H9 (cell line): ENCODE measurements at regions not wholly inside any gene's neighbourhood (a gene's known extent, or its start where the extent isn't known, plus 50 kb on each side); places are given as distances from the start of the nearest gene placed in this dataset.

Source experiments
- DNase-seq: peaks from one replicate; pipeline ENCODE4 v3.0.0-alpha.2; 2017
- H2AFZ ChIP-seq: one replicate; pipeline ENCODE4 v1.6.1; 2013; ENCODE audit warnings: mild to moderate bottlenecking, low read length, control low read depth, moderate library complexity
- H2AK5ac ChIP-seq: 2 replicates; pipeline ENCODE4 v1.6.1; 2013; ENCODE audit warnings: low read length, control low read depth, mixed read lengths; ENCODE audit not compliant: insufficient read length
- H2BK120ac ChIP-seq: one replicate; pipeline ENCODE4 v1.6.1; 2013; ENCODE audit warnings: low read depth, mild to moderate bottlenecking, low read length, control low read depth, inconsistent platforms; ENCODE audit not compliant: poor library complexity, severe bottlenecking
- H2BK12ac ChIP-seq: 2 replicates; pipeline ENCODE4 v1.6.1; 2013; ENCODE audit warnings: low read length, control low read depth, mixed read lengths, low read depth; ENCODE audit not compliant: insufficient read length
- H2BK15ac ChIP-seq: 2 replicates; pipeline ENCODE4 v1.6.1; 2013; ENCODE audit warnings: low read depth, low read length, control low read depth
- H2BK20ac ChIP-seq: one replicate; pipeline ENCODE4 v1.6.1; 2013; ENCODE audit warnings: low read depth, mild to moderate bottlenecking, low read length, control low read depth, inconsistent platforms; ENCODE audit not compliant: poor library complexity, severe bottlenecking
- H2BK5ac ChIP-seq: 2 replicates; pipeline ENCODE4 v1.6.1; 2013; ENCODE audit warnings: low read length, control low read depth, mixed read lengths; ENCODE audit not compliant: insufficient read length
- H3K14ac ChIP-seq: 2 replicates; pipeline ENCODE4 v1.6.1; 2013; ENCODE audit warnings: low read length, control low read depth; ENCODE audit not compliant: insufficient read depth
- H3K18ac ChIP-seq: 2 replicates; pipeline ENCODE4 v1.6.1; 2013; ENCODE audit warnings: low read depth, mild to moderate bottlenecking, mixed read lengths, low read length, control low read depth; ENCODE audit not compliant: insufficient read length
- H3K23ac ChIP-seq: 2 replicates; pipeline ENCODE4 v1.6.1; 2013; ENCODE audit warnings: low read length, control low read depth, mixed read lengths, low read depth; ENCODE audit not compliant: insufficient read length
- H3K23me2 ChIP-seq: 2 replicates; pipeline ENCODE4 v1.6.1; 2013; ENCODE audit warnings: low read depth, mild to moderate bottlenecking, mixed read lengths, low read length, control low read depth; ENCODE audit not compliant: insufficient read length, poor library complexity, severe bottlenecking
- H3K27ac ChIP-seq: 2 replicates; pipeline ENCODE4 v1.5.1; 2013; ENCODE audit warnings: low read length, control low read depth, mixed read lengths, low read depth; ENCODE audit not compliant: insufficient read length
- H3K27me3 ChIP-seq: 2 replicates; pipeline ENCODE4 v1.6.1; 2013; ENCODE audit warnings: low read length, control low read depth, inconsistent platforms; ENCODE audit not compliant: insufficient read depth
- H3K4ac ChIP-seq: 2 replicates; pipeline ENCODE4 v1.6.1; 2013; ENCODE audit warnings: low read depth, mild to moderate bottlenecking, control low read depth, inconsistent platforms, low read length, moderate library complexity
- H3K4me1 ChIP-seq: 2 replicates; pipeline ENCODE4 v1.6.1; 2013; ENCODE audit warnings: low read length, control low read depth, inconsistent platforms; ENCODE audit not compliant: insufficient read depth
- H3K4me2 ChIP-seq: 2 replicates; pipeline ENCODE4 v1.6.1; 2013; ENCODE audit warnings: low read length, control low read depth, mixed read lengths; ENCODE audit not compliant: insufficient read length, insufficient read depth
- H3K56ac ChIP-seq: 2 replicates; pipeline ENCODE4 v1.6.1; 2013; ENCODE audit warnings: low read depth, mild to moderate bottlenecking, mixed read lengths, low read length, control low read depth; ENCODE audit not compliant: insufficient read length
- H3K79me1 ChIP-seq: 2 replicates; pipeline ENCODE4 v1.6.1; 2013; ENCODE audit warnings: low read depth, mild to moderate bottlenecking, moderate library complexity, low read length, control low read depth, inconsistent platforms; ENCODE audit not compliant: insufficient read depth, poor library complexity, severe bottlenecking
- H3K79me2 ChIP-seq: 2 replicates; pipeline ENCODE4 v1.6.1; 2013; ENCODE audit warnings: low read length, control low read depth, inconsistent platforms; ENCODE audit not compliant: insufficient read depth
- H3K9ac ChIP-seq: 2 replicates; pipeline ENCODE4 v1.6.1; 2013; ENCODE audit warnings: low read length, control low read depth, mixed read lengths; ENCODE audit not compliant: insufficient read length; ENCODE audit errors: extremely low read depth
- H3K9me3 ChIP-seq: one replicate; pipeline ENCODE4 v1.6.1; 2013; ENCODE audit warnings: low read depth, low read length, inconsistent platforms; ENCODE audit not compliant: control insufficient read depth
- H3T11ph ChIP-seq: one replicate; pipeline ENCODE4 v1.6.1; 2013; ENCODE audit warnings: mild to moderate bottlenecking, low read length, control low read depth, inconsistent platforms
- H4K20me1 ChIP-seq: one replicate; pipeline ENCODE4 v1.6.1; 2013; ENCODE audit not compliant: control insufficient read depth, insufficient read length, insufficient read depth
- H4K5ac ChIP-seq: 2 replicates; pipeline ENCODE4 v1.6.1; 2013; ENCODE audit warnings: low read depth, mild to moderate bottlenecking, mixed read lengths, low read length, control low read depth; ENCODE audit not compliant: insufficient read length
- H4K8ac ChIP-seq: replicated peaks from 2 replicates; pipeline ENCODE4 v1.6.1; 2013; ENCODE audit warnings: low read length, control low read depth, mixed read lengths, low read depth; ENCODE audit not compliant: insufficient read length
- H4K91ac ChIP-seq: 2 replicates; pipeline ENCODE4 v1.6.1; 2013; ENCODE audit warnings: low read depth, mild to moderate bottlenecking, moderate library complexity, mixed read lengths, low read length, control low read depth; ENCODE audit not compliant: insufficient read length
- H3K27ac Mint-ChIP-seq, 3 experiments: 2 replicates in 2 of 3; 3 replicates in 1 of 3; pipeline ENCODE4 v1.8.0; 2020 to 2021; ENCODE audit warnings: mixed read lengths in 3 of 3, mild to moderate bottlenecking in 1 of 3, moderate library complexity in 1 of 3
- H3K27me3 Mint-ChIP-seq: 2 replicates; pipeline ENCODE4 v1.8.0; 2021; ENCODE audit warnings: low read depth, mild to moderate bottlenecking, moderate library complexity, mixed read lengths
- H3K36me3 Mint-ChIP-seq, 3 experiments: 2 replicates in 2 of 3; 3 replicates in 1 of 3; pipeline ENCODE4 v1.8.0; 2020 to 2021; ENCODE audit warnings: low read depth in 3 of 3, mixed read lengths in 3 of 3; ENCODE audit not compliant: insufficient read depth in 1 of 3
- H3K4me1 Mint-ChIP-seq, 2 experiments: 2 replicates each; pipeline ENCODE4 v1.8.0; 2020; ENCODE audit warnings: mixed read lengths in 2 of 2
- H3K4me3 Mint-ChIP-seq, 2 experiments: 2 replicates in 1 of 2; 3 replicates in 1 of 2; pipeline ENCODE4 v1.8.0; 2020 to 2021; ENCODE audit warnings: mild to moderate bottlenecking in 2 of 2, mixed read lengths in 2 of 2, moderate library complexity in 1 of 2
- H3K9me3 Mint-ChIP-seq, 2 experiments: 2 replicates in 1 of 2; 3 replicates in 1 of 2; pipeline ENCODE4 v1.8.0; 2020; ENCODE audit warnings: mild to moderate bottlenecking in 2 of 2, mixed read lengths in 2 of 2, moderate library complexity in 1 of 2
- WGBS: extraction: QIAGEN DNeasy Blood & Tissue Kit; methylation state at CpG from one replicate; pipeline ENCODE4 v1.1.7; 2013; ENCODE audit warnings: missing lambda C conversion rate, low lambda C conversion rate, mixed read lengths; ENCODE audit not compliant: insufficient read length; ENCODE audit errors: extremely low coverage; 5-methylcytosine and 5-hydroxymethylcytosine counted together
- TF ChIP-seq, protein P1 (sequence below): fragments of 200-600 bp; sonication (generic); conservative IDR thresholded peaks from 3 replicates; pipeline ENCODE4 v1.8.0; 2021; ENCODE audit warnings: antibody characterized with exemption, mild to moderate bottlenecking

DNA sequence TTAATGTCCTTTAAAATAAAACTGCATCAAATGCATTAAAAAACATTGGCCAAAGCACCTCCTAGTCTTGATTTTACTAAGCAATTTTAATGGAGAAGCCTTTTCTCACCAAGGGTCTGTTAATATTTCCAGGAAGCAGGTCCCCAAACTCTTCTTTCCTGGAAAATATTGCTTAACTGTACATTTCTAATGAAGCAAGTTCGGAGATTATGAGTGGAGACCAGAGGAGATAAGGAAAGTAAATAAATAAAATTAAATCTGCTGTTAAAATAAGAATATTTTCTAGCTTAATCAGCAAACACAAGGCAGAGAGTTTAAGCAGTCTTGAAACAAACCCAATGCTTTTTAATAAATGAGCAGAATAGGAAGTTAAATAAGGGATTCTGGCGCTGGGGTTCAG, 322.4 kb downstream of the PTEN start:
- no peak for DNase-seq
- no peak overlapping the region for H3K4me2 ChIP-seq
- H3K23me2 ChIP-seq = no peaks in the 10 kb centered on the region
- no peak overlapping the region for H3K14ac ChIP-seq
- H3K18ac ChIP-seq = no peak overlapping the region
- H2BK15ac ChIP-seq = no peak overlapping the region
- no peak overlapping the region for H3T11ph ChIP-seq
- H4K20me1 ChIP-seq = no peaks in the 10 kb centered on the region
- H4K8ac ChIP-seq = no peak overlapping the region
- no peak overlapping the region for H3K23ac ChIP-seq
- H3K27ac ChIP-seq = no peak overlapping the region
- H2BK20ac ChIP-seq = no peak overlapping the region
- Mint-ChIP-seq H3K27me3 (no peaks in the 10 kb centered on the region; the same call in 1 of the 2 replicates), H3K4me1 (no peaks in the 10 kb centered on the region; a peak in 1 of 4 replicates), H3K36me3 (no peaks in the 10 kb centered on the region), H3K4me3 (no peak overlapping the region), H3K9me3 (no peaks in the 10 kb centered on the region), H3K27ac (no peak overlapping the region)
- H3K79me1 ChIP-seq = no peaks in the 10 kb centered on the region
- H2BK5ac ChIP-seq = no peak overlapping the region
- no peak overlapping the region for H3K56ac ChIP-seq
- WGBS = no CpG with 5 or more reads among the region's 2 CpGs
- H2AK5ac ChIP-seq = no peak overlapping the region
- no peak overlapping the region for H2BK12ac ChIP-seq
- H3K4ac ChIP-seq = no peak overlapping the region
- H4K91ac ChIP-seq = no peak overlapping the region
- TF ChIP-seq, protein P1, sequence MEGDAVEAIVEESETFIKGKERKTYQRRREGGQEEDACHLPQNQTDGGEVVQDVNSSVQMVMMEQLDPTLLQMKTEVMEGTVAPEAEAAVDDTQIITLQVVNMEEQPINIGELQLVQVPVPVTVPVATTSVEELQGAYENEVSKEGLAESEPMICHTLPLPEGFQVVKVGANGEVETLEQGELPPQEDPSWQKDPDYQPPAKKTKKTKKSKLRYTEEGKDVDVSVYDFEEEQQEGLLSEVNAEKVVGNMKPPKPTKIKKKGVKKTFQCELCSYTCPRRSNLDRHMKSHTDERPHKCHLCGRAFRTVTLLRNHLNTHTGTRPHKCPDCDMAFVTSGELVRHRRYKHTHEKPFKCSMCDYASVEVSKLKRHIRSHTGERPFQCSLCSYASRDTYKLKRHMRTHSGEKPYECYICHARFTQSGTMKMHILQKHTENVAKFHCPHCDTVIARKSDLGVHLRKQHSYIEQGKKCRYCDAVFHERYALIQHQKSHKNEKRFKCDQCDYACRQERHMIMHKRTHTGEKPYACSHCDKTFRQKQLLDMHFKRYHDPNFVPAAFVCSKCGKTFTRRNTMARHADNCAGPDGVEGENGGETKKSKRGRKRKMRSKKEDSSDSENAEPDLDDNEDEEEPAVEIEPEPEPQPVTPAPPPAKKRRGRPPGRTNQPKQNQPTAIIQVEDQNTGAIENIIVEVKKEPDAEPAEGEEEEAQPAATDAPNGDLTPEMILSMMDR = no peak
- H4K5ac ChIP-seq = no peak overlapping the region
- no peaks in the 10 kb centered on the region for H3K79me2 ChIP-seq
- no peaks in the 10 kb centered on the region for H3K9me3 ChIP-seq
- no peaks in the 10 kb centered on the region for H3K27me3 ChIP-seq
- no peak overlapping the region for H2BK120ac ChIP-seq
- no peak overlapping the region for H2AFZ ChIP-seq
- no peak overlapping the region for H3K9ac ChIP-seq
- no peaks in the 10 kb centered on the region for H3K4me1 ChIP-seq
